ENCODE measurements at regions not wholly inside any gene's neighbourhood (a gene's known extent, or its start where the extent isn't known, plus 50 kb on each side); places are given as distances from the start of the nearest gene placed in this dataset.

DNA sequence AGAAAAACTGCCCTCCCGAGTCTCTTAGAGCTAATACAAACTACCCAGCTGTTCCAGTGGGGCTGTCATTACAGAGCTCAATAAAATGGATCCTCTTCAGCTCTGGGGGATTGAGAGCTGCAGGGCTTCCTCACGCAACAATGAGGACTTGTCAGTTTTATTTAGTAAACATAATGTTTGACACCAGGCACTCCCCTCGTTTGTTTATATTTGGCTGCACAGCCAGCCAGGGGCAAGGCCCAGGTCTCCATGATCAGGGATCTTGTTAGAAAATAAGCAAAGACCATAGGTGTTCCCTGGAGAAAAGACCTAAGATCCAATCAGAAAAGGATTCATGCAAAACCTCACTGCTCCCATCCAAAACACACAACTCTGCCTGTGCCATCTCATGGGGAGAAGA is 158.2 kb downstream of the C1D start:
- TF ChIP-seq, protein P1, sequence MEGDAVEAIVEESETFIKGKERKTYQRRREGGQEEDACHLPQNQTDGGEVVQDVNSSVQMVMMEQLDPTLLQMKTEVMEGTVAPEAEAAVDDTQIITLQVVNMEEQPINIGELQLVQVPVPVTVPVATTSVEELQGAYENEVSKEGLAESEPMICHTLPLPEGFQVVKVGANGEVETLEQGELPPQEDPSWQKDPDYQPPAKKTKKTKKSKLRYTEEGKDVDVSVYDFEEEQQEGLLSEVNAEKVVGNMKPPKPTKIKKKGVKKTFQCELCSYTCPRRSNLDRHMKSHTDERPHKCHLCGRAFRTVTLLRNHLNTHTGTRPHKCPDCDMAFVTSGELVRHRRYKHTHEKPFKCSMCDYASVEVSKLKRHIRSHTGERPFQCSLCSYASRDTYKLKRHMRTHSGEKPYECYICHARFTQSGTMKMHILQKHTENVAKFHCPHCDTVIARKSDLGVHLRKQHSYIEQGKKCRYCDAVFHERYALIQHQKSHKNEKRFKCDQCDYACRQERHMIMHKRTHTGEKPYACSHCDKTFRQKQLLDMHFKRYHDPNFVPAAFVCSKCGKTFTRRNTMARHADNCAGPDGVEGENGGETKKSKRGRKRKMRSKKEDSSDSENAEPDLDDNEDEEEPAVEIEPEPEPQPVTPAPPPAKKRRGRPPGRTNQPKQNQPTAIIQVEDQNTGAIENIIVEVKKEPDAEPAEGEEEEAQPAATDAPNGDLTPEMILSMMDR (IDR thresholded peaks at IDR 0.05) = no peak
- no peak for TF ChIP-seq POLR2A (IDR thresholded peaks at IDR 0.05)

All from body of pancreas (tissue), 4 donors.